GM13976 (cell line): ENCODE measurements at regions not wholly inside any gene's neighbourhood (a gene's known extent, or its start where the extent isn't known, plus 50 kb on each side); places are given as distances from the start of the nearest gene placed in this dataset.

Source experiments
- DNase-seq: peaks from one replicate; pipeline ENCODE4 v3.0.0; 2012; ENCODE audit warnings: low spot score
- CTCF ChIP-seq: IDR thresholded peaks from 2 replicates; pipeline ENCODE4 v1.5.1; 2012; ENCODE audit warnings: borderline replicate concordance, mild to moderate bottlenecking; ENCODE audit not compliant: insufficient read depth; ENCODE audit errors: extremely low read depth, missing control alignments, control extremely low read depth
- in situ Hi-C: fragments of 300-500 bp; cut with MboI; formaldehyde crosslinking; loops from one replicate; pipeline ENCODE4 v1.12.0; 2022; ENCODE audit warnings: low sequenced_read_pairs, mixed read lengths, inconsistent platforms; ENCODE audit not compliant: unreplicated experiment

GRCh38 chr9:13360188-13360587 is 80.7 kb upstream of the MPDZ start:
- in situ Hi-C loops, result no loop called here
- no peak for DNase-seq
- no peak for TF ChIP-seq CTCF

GRCh38 chr9:13358128-13358527 is 78.6 kb upstream of the MPDZ start:
- in situ Hi-C loops, result no loop called here
- no peak for TF ChIP-seq CTCF
- no peak for DNase-seq

GRCh38 chr9:13354733-13355132 is 75.2 kb upstream of the MPDZ start:
- no peak for TF ChIP-seq CTCF

GRCh38 chr9:13352451-13352979 is 73.0 kb upstream of the MPDZ start:
- TF ChIP-seq CTCF, result no peak
- in situ Hi-C loops, result no loop called here
- DNase-seq, result no peak

More at GRCh38 chr9:13354733-13355132, 75.2 kb upstream of the MPDZ start:
- no peak for DNase-seq
- in situ Hi-C loops, result no loop called here

GRCh38 chr9:13351778-13352386 is 72.4 kb upstream of the MPDZ start:
- peak; percentile 21 for TF ChIP-seq CTCF
- in situ Hi-C loops, result no loop called here
- no peak for DNase-seq

GRCh38 chr9:13332571-13332970 is 53.1 kb upstream of the MPDZ start:
- in situ Hi-C loops, result no loop called here
- no peak for DNase-seq
- no peak for TF ChIP-seq CTCF
